ENCODE measurements at regions not wholly inside any gene's neighbourhood (a gene's known extent, or its start where the extent isn't known, plus 50 kb on each side); places are given as distances from the start of the nearest gene placed in this dataset.

DNA sequence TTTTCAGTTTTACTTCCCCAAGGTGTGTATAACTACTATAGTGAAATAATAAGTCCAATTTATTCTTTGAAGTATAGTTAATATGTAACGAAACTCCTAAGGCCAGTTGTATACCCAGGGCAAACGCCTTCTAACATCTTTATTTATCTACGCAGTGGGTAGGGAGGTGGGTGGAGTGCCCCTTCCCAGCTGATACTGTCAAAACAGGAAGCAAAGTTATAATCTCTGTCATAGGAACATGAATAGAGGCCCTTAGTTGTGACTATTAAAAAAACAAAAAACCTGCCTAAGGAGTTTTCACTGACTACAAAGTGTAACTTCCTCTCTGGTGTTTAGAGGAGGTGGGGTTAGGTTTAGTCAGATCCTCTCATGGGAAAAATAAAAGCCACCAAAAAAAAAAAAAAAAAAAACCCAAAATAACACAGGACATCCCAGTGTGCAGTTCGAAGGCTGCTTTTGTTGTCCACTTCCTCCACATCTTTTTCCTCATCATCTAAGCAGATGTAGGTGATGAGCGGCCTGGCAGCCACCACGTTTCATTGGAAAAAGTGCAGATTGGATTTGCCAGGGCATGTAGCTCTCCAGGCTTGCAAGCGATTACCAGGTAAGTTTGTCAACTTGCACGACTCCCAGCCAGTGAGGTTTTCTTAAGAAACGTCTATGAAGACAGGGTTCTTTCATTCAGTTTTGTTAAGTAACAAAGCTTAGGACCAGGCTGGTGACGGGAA lies 58.7 kb downstream of the UTRN start (continued):
- TF ChIP-seq CREB1 (IDR thresholded peaks at IDR 0.05) (no peak), CREB1 (CRISPR knock-in tag; IDR thresholded peaks at IDR 0.05) (peak; percentile 83), MEIS1 (CRISPR knock-in tag; IDR thresholded peaks at IDR 0.05; ENCODE audit: borderline replicate concordance) (peak; percentile 23; the same call in 1 of the 2 replicates), HNF4A (CRISPR knock-in tag; IDR thresholded peaks at IDR 0.05) (peak; percentile 60), ARNT (IDR thresholded peaks at IDR 0.05) (no peak), ZFP36L1 (CRISPR knock-in tag; IDR thresholded peaks at IDR 0.05) (no peak), KLF9 (CRISPR knock-in tag; IDR thresholded peaks at IDR 0.05; ENCODE audit: low read depth) (no peak), KDM3A (CRISPR knock-in tag; IDR thresholded peaks at IDR 0.05; ENCODE audit: low read depth) (no peak), ZNF331 (CRISPR knock-in tag; IDR thresholded peaks at IDR 0.05) (peak; percentile 63; the same call in 1 of the 2 replicates), TEF (CRISPR knock-in tag; IDR thresholded peaks at IDR 0.05) (no peak), KDM5A (IDR thresholded peaks at IDR 0.05; ENCODE audit: borderline replicate concordance, low read length) (no peak), ZNF232 (CRISPR knock-in tag; IDR thresholded peaks at IDR 0.05; ENCODE audit: borderline replicate concordance) (no peak; the same call in 1 of the 2 replicates), ZFAT (CRISPR knock-in tag; conservative IDR thresholded peaks at IDR 0.05) (no peak), U2AF2 (IDR thresholded peaks at IDR 0.05; ENCODE audit: low read depth, low read length) (no peak), BRCA1 (CRISPR knock-in tag; IDR thresholded peaks at IDR 0.05) (0 out of 2 replicates have a peak, but pooled peaks have one; percentile 21), ZNF383 (CRISPR knock-in tag; IDR thresholded peaks at IDR 0.05; ENCODE audit: borderline replicate concordance) (no peak), MED13 (CRISPR knock-in tag; IDR thresholded peaks at IDR 0.05) (peak; percentile 84; the same call in 1 of the 2 replicates), MEIS2 (CRISPR knock-in tag; IDR thresholded peaks at IDR 0.05) (peak; percentile 85), ZNF367 (CRISPR knock-in tag; IDR thresholded peaks at IDR 0.05; ENCODE audit: borderline replicate concordance) (no peak), ZNF652 (CRISPR knock-in tag; IDR thresholded peaks at IDR 0.05; ENCODE audit: borderline replicate concordance, low read depth) (peak; percentile 61; the same call in 1 of the 2 replicates)
- TF ChIP-seq, protein P1, sequence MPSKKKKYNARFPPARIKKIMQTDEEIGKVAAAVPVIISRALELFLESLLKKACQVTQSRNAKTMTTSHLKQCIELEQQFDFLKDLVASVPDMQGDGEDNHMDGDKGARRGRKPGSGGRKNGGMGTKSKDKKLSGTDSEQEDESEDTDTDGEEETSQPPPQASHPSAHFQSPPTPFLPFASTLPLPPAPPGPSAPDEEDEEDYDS (CRISPR knock-in tag; IDR thresholded peaks at IDR 0.05), result peak; percentile 77
- TF ChIP-seq, protein P2, sequence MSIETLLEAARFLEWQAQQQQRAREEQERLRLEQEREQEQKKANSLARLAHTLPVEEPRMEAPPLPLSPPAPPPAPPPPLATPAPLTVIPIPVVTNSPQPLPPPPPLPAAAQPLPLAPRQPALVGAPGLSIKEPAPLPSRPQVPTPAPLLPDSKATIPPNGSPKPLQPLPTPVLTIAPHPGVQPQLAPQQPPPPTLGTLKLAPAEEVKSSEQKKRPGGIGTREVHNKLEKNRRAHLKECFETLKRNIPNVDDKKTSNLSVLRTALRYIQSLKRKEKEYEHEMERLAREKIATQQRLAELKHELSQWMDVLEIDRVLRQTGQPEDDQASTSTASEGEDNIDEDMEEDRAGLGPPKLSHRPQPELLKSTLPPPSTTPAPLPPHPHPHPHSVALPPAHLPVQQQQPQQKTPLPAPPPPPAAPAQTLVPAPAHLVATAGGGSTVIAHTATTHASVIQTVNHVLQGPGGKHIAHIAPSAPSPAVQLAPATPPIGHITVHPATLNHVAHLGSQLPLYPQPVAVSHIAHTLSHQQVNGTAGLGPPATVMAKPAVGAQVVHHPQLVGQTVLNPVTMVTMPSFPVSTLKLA (IDR thresholded peaks at IDR 0.05), result 0 out of 2 replicates have a peak, but pooled peaks have one; percentile 34
- TF ChIP-seq, protein P3, sequence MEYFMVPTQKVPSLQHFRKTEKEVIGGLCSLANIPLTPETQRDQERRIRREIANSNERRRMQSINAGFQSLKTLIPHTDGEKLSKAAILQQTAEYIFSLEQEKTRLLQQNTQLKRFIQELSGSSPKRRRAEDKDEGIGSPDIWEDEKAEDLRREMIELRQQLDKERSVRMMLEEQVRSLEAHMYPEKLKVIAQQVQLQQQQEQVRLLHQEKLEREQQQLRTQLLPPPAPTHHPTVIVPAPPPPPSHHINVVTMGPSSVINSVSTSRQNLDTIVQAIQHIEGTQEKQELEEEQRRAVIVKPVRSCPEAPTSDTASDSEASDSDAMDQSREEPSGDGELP (IDR thresholded peaks at IDR 0.05; ENCODE audit: borderline replicate concordance, low read depth), result peak; percentile 100

Measured in HepG2 (cell line).